HG02885 (cell line): ENCODE measurements at regions not wholly inside any gene's neighbourhood (a gene's known extent, or its start where the extent isn't known, plus 50 kb on each side); places are given as distances from the start of the nearest gene placed in this dataset.

Source experiments
- ATAC-seq: cut with Tn5 transposase; IDR thresholded peaks from one replicate; pipeline ENCODE4 v1.9.1; 2021; ENCODE audit warnings: mild to moderate bottlenecking; ENCODE audit not compliant: unreplicated experiment, poor library complexity

DNA sequence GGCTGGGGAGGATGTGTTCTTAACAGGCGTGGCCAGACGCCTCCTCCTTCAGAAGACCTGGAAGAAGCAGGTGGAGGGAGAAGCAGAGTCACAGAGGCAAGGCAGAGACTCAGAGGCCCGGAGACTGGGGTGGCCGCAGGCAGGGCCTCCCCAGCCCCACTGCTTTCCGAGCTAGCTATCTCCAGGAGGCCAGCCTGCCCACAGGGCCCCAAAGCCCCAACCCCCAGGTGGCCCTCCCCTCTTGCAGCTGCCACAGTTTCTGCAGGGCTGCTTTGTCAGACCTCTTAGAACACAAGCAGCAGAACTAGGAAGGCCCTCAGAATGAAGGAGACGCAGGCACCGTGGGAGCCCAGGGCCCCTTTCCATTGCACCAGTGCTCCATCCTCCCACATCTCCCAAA lies 69.0 kb upstream of the MLN start:
- no peak for ATAC-seq

DNA sequence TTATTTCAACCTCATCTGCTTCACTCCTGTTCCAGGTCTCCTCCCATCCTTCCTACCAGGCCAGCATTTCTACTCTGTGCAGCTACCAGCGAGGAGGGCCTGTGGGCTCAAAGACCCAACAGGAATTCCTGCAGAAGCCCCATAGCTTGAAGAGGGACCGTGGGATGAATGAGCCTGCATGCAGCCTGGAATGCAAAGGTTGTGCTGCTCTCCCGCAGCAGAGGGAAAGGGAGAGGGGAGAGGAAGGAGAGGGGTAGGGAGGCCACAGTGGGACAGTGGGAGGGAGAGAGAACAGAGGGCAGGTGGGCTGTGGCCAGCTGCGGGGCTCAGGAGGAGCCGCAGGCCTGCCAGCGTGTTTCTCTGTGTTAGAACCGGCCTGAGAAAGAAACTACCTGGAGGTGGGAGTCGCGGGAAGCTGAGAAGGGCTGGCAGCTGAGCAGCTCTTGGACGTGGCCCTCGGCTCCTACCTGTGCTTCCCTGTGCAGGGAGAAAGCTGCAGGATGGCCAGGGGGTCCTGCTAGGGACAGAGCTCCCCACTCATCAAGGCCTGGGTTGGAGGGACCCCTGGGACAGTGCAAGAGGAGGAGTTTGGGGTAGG lies 66.1 kb upstream of the MLN start:
- ATAC-seq = no peak

DNA sequence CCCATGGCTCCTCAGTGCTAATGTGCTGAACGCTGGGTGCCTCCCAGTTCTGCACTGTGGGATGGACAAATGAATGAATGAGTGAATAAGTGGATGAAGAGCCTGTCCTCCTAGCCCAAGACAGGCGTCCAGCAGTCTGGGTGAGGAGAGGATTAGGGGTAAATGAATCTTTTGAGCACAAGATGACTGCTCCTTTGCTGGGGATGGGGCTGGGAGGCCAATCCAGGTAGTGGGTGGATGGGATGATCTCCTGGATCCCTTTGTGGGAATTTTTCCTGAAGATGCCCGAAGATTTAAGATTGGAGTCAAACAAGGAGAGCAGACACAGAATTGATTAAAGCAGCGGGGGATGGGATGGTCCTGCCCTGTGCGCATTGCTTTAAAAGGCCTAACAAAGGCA lies 65.3 kb upstream of the MLN start:
- ATAC-seq = no peak

DNA sequence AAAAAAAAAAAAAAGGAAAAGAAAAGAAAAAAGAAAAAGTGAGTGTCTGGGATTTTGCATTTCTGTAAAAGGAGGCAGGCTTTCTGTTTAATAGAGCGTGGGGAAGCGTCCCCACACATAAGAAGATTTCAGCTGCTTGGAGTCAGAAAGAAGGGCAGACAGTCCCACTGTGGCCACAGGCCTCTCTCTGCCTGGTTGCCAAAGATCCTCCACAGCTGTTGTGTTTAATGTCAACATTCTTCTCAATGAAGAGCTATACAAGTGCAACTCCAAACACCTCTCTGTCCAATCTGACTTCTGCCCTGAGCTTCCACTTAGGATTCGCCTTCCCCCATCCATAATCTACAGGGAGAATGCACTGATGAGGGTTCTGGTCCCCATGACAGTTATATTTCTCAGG lies 64.3 kb upstream of the MLN start:
- ATAC-seq = no peak

DNA sequence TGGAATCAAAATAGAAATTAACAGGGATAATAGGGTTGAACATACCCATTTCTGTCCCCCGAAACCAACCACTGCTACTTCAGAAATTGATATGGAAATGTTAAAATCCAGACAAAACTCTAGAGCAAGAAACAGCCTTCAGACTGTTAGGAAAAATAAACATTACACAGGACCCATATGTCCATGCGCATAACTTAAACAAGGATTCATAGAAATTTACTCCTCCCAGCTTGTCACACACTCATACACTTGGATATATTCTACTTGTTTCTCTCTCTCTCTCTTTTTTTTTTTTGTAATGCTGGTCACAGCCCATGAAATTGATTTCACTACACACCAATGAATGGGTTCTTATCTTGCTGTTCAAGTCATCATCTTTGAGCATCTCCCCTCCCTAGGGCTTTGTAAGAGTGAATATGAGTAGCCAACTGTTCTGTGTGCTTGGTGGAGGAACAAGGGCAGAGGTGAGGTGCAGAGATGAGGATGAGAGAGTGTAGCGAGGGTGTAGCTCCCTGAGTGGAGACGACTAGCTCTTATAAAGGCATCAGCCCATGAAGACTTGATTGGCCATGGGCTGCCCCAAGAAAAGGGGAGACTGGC lies 61.8 kb upstream of the MLN start:
- ATAC-seq = no peak

DNA sequence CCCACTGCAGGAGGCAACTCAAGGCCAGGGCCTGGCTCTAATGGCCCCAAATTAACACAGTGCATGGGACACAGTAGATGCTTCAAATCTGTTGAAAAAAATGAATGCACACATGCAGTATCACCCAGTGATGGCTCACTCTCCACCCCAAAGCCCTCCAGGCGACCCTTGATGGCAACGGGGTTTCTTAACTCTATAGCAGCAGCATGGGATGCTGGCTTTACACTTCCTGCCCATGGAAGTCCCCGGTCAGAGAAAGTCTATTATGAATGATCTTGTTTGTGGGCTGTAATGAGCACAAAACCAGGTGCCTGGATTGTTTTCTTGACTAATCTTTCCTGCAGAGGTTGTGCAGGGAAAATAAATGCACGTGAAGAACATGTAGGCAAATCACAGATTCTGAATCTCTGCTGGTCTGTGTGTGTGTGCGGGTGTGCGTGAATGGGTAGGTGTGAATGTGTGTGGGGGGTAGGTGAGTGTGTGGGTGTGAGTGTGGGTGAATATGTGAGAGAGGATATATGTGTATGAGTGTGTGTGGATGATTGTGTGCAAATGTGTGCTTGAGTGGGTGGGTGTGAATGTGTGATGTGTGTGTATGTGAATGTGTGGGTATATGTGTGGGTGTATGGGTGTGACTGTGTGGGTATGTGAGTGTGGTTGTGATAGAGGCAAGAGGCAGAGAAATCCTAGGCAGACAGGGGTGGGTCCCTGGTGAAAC lies 60.1 kb upstream of the MLN start:
- no peak for ATAC-seq

DNA sequence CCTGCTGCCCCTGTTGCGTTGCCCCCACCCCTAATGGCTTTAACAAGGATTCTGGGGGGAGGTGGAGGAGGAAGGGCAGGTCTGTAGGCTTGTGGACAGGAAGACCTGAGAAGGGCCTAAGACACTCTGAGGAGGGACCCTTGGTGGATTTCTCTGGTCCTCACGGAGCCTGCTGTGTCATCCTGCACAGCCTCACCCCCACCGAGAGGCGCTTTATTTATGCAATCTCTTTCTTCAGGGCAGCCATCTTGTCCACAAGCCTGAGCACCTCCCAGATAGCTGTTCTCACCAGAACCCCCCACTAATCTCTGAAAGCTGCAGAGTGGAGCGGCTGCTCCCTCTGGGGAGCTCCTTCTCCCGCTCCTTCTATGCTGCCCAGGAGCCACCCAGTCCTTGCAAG lies 59.3 kb upstream of the MLN start:
- no peak for ATAC-seq

DNA sequence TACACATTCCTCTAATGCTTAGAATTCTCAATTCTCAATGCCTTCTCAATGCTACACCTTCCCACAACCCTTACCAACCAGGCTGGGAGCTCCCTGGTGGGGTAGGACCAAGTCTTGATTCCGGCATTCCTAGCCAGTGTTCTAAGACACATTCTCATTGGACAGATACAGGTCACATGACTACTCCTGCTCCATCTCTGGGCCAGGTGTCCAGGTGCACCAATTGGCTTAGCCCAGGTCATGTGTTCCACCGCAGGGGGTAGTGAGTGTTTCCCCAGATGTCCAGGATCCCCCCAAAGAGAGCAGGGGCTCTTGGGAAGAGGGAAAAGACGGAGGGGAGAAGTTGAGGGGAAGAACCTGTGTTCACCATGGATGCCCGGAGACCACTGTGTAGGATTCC lies 58.7 kb upstream of the MLN start:
- no peak for ATAC-seq

DNA sequence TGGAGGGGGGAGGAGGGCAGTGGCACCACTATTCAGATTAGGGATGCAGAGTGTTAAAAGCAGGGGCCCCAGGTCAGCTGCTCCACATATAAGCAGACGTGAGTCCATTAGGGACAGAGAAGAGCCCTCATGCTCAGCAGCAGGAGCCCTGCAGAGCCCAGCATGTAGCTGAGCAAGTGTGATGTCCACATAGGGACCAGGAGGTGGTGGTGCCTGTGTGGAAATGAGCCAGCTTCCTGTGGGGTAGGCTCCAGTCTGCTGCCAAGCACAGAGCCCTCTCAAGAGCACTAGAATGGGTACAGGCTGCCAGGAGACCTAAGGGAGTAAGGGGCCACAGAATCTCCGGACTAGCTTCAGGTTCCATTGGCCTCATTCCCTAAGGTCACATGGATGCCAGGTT lies 57.9 kb upstream of the MLN start:
- no peak for ATAC-seq

DNA sequence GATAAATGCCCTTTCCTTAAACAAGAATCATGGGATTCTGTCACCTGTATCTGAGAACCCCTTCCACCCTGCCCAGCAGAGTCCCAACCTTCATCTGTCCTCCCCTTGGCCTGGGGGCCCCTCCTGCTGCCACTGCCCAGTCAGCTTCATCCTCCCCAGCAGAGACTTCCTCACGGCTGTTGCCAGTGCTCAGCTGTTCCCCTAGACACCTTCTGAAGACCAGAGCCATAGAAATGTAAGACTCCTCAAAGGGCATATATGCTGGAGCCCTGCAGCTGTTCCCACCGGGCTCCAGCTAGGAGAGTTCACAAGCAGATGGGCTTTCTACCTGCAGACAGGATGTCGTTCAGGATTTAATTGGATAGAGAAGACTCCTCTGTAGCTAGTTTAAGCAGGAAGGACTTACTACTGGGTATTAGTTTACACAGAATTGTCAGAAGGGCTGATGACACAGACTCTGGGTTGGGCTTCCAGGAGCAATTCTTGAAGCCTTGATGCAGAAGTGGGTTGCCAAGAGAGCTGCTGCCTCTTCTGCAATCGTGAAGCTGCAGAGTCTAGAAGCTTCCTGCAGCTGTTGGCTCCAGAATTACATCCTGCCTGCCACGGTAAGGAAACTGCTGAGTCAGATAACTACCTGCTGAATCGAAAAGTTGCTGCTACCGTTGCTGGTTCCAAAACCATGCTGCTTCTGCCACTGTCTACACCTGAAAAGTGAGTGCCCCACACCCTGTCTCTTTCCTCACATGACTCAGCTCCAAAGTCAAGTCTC lies 57.1 kb upstream of the MLN start:
- no peak for ATAC-seq

DNA sequence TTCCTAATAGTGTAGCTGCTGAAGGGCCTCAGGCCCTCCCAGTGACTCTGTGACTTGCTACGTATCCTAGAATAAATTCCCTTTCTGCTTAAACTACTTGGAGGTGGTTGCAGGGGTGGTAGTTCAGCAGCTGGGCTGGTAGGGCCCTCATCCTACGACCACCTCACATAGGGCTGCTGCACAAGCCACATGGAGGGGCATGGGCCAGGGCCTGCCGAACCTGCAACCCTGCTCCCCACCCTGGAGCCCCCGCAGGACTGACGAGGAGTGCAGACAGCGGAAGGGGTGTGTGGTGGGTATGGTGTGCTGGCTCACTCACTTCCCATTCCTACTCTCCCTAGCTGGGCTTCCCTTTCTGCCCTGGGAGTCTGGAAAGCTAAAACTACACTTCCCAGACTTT lies 56.2 kb upstream of the MLN start:
- no peak for ATAC-seq

DNA sequence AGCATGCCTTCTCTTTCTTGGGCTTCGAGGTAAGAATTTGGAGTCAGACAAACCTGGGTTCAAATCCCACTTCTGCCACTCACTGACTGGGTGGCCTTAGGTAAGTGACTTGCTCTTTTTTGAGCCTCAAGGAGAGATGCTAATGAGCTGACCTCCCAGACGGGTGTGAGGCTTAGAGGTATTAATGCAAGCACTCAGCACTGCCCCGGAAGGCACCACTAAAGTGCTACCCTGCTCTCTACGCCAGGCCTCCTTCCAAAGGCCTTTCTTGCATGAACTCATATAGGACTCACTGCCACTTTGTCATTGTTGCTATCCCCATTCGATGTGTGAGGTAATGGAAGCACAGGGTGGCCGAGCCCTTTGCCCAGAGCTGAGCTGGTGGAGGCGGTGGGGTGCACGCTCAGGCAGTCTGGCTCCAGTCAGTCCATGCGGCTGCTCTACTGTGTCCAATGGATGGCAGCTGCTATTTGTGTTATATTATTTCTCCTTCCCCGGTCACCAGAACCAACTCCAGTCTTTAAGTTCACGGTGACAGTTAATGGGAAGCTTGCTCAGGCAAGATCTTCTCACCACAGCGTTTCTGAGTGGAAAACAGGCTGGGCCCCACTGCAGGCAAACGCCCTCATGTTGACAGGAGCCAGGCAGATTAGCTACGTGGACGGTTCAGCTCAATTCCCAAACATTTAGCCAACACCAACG lies 55.2 kb upstream of the MLN start:
- no peak for ATAC-seq

DNA sequence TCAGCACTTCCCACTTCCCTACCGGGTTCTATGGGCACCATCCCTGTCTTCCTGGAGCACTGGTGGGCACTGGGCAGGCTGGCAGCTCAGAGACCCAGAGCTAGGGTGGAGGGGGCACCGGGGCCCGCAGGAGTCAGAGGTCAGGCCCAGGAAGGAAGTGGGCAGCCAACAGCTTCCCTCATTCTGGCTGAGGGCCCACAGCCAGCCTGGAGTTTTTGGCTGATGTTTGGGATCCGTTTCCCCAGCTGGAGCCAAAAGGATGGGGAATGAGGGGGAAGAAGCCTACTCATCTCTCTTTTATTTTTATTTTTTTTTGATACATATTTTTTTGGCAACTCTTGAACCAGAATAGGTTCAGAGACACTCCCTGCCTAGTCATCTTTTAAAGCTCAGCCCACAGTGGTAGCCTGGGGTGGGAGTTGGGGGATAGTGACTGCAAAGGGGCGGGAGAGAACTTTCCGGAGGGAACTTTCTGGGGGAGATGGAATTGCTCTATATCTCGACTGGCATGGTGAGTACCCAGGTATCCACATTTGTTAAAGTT lies 54.2 kb upstream of the MLN start:
- ATAC-seq = no peak

DNA sequence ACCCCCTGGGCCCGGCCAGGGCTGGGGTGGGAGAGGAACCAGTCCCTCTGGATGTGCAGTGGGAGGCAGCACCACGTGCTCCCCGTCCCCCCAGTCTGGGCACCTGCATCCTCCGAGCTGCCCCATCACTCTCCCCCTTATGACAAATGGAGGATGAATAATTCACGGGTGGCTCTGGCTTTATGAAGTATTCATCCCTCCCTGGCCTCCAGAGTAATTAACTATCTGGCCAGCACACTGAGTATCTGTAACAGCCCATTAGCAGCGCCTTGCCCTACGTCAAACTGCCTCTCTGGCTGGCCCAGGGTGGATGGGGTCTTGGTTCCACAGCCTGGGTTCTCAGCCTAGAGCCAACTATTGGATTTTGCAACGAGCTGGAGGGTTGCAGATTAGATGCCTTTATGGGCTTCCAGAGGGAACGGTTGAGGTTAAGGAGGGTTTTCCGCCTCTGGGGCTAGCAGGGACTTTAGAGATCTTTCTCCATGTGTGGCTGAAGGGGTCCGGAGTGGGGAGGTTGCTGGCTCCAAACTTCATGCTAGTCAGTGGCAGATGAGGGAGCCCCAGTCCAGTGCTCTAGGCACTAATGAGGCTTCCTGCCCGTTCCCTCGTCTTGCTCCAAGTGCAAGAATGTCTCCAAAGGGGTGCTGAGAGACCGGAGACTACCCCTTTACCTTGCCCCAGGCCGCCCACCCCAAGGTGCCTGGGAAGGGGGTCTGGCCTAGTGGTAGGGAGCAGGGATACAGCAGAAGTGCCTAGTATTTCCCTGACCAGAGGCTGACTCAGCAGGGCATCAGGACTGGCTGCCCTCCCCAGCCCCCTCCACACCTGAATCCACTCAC lies 53.5 kb upstream of the MLN start:
- ATAC-seq = no peak

DNA sequence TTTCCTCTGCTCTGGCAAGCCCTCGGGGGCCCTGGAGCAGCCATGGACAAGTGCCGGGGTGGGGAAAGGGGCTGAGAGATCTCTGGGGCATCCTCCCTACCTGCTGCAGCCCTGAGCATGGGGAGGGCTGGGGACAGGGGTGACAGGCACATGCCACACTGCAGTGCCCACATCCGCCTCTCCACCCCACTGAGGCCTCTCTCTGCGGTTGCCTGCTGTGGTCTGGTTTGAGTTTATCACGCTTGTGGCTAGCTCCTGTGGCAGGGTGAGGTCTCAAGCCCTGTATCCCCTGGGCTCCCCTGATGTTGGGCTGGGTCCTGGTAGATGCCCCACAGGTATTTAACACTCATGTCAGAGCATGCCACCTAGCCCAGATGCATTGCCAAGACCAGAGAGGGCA lies 52.9 kb upstream of the MLN start:
- no peak for ATAC-seq

DNA sequence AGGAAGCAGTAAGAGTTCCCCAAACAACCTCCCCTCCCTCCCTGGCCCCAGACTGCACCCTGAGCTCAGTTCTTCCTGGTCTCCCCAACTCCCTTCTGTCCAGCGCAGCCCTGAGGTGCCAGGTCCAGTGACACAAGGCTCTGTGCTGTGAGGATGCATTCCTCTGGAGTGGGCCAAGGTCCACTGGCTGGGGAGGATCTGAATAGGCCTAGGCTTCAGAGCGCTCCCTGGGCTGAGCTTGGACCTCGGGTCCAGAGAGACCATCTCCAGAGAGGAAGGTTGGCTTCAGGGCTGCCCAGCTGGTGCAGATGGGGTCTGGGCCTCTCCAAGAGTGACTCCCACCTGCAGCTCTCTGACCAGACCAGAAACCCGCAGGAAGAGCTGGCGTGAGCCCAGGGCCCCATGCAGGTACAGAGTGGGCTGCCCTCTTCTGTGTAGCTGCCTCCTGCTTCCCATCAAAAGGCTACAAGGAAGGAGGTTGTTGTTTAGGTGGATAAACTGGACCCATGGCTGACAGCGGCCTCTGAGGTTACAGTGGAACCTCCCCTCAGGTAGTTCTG lies 52.3 kb upstream of the MLN start:
- ATAC-seq = no peak

DNA sequence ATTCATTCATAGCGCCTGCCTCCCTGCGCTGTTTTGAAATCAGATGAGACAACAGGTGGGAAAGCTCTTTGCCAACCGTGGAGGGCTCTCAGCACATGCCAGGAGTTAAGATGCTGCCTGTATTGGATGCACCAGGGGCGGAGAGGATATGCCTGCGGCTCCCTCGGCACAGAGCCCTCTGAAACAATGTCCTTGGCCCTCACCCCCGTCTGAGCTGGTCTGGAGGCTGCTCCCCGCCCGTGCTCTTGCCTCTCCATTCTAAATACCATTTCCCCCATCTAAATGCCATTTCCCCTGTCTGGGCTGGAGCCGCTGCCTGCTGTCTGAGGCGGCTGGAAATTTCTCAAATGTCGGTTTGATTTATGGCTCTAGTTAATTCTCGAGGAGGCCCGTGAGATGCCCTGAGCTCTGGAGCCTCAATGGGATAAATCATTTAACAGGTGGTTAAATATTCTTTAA lies 50.8 kb upstream of the MLN start:
- ATAC-seq = no peak

DNA sequence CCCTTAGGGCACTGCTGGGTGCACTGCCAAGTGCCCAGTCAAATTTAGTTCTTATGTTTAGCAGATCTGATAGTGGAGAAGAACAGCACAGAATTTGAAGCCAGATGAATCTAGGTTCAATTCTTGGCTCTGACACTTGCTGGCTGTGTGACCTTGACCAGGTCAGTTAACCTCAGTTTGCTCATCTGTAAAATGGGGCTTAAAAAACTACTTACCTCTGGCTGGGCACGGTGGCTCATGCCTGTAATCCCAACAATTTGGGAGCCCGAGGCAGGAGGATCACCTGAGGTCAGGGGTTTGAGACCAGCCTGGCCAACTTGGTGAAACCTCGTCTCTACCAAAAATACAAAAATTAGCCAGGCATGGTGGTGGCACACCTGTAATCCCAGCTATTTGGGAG lies 49.9 kb upstream of the MLN start:
- no peak for ATAC-seq
